ENCODE measurements at regions not wholly inside any gene's neighbourhood (a gene's known extent, or its start where the extent isn't known, plus 50 kb on each side); places are given as distances from the start of the nearest gene placed in this dataset.

DNA sequence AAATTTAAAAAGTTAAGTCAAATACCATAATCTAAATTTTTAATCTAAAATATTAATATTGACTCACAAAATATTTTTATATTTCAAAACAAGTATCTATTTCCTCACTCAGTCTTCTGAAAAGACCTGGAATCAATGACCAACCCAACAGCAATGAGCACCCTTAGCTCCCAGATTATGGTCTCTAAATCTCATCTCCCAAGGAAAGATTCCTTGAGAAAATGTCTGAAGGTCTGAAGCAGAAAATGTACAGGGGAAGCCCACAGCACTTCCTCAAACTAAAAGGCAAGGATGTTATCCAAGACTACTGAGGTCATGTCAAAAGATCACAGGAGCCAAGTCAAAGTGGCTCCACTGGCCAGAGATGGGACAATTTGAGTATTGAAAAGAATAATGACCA, 51.0 kb upstream of the SLCO2A1 start:
- no peak for DNase-seq (ENCODE audit: low spot score)
- CTCF ChIA-PET = no interaction called here
- no peak overlapping the region for H3K27ac ChIP-seq
- POLR2A ChIA-PET (ENCODE audit: low non-redundant PET) = no interaction called here
- TF ChIP-seq, protein P1, sequence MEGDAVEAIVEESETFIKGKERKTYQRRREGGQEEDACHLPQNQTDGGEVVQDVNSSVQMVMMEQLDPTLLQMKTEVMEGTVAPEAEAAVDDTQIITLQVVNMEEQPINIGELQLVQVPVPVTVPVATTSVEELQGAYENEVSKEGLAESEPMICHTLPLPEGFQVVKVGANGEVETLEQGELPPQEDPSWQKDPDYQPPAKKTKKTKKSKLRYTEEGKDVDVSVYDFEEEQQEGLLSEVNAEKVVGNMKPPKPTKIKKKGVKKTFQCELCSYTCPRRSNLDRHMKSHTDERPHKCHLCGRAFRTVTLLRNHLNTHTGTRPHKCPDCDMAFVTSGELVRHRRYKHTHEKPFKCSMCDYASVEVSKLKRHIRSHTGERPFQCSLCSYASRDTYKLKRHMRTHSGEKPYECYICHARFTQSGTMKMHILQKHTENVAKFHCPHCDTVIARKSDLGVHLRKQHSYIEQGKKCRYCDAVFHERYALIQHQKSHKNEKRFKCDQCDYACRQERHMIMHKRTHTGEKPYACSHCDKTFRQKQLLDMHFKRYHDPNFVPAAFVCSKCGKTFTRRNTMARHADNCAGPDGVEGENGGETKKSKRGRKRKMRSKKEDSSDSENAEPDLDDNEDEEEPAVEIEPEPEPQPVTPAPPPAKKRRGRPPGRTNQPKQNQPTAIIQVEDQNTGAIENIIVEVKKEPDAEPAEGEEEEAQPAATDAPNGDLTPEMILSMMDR (conservative IDR thresholded peaks at IDR 0.05; ENCODE audit: low read depth) = no peak

DNA sequence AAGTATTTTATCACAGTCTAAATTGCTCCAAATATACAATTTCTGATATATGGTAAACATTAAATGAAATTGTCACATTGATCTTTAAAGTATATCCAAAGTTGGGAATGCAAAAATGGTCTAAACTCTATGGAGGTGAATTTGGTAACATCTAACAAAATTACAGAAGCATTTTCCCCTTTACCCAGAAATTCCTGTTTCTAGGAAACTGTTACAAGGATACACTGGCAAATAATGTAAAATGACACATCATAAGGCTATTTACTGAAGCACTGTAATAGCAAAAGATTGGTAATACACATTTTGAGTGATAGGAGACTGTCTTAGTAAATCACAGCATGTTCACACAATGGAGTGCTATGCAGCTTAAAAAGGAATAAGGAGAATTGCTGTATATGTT, 50.0 kb upstream of the SLCO2A1 start:
- TF ChIP-seq, protein P1 (conservative IDR thresholded peaks at IDR 0.05; ENCODE audit: low read depth) = no peak
- DNase-seq (ENCODE audit: low spot score) = no peak
- H3K27ac ChIP-seq = no peak overlapping the region
- POLR2A ChIA-PET (ENCODE audit: low non-redundant PET) = no interaction called here
- CTCF ChIA-PET = no interaction called here
